ENCODE measurements at regions not wholly inside any gene's neighbourhood (a gene's known extent, or its start where the extent isn't known, plus 50 kb on each side); places are given as distances from the start of the nearest gene placed in this dataset.
"Not testable (repeated sequence)": the region's sequence is repeated elsewhere in the genome, so short reads cannot be mapped to it uniquely, and the experiment has no call there.

DNA sequence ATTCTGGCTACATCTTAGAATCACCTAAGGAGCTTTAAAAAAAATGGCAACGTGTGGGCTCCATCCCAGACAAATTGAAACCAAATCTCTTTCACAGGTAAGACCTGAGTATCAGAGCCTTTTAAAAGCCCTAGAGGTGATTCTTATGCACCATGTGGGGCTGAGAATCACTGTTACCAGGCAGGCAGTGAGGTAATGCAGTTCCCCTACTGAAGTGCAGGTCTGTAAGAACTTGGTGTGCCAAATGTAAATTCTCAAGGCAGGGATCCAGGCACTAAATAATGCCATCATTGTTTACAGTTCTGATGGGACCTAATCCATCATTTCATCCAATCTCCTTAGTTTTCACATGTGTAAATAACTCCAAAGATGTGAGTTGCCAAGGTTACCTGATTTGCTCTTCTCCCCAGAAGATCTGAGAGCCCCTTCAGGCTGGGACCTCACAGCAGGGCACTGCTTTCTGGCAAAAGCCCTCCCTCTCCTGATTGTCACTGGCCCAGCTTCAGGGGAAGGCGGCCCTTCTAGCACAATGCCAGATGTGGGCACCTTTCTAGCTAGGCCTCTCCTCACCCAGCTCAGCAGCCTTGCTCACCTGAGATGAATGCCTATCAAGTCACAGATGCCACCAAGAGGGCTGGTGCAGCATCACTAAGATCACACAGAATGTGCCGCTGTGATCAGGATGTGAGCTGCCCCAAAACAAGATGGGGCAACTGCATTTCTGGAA lies 73.6 kb upstream of the RGPD5 start:
- no peaks in the 10 kb centered on the region for H3K36me3 Mint-ChIP-seq
- H3K9me3 Mint-ChIP-seq: peaks cover 5 to 14% of the 10 kb centered on the region in 2 donors
- ATAC-seq (replicated peaks): no peak
- no peak overlapping the region for H3K27ac Mint-ChIP-seq
- no peak for DNase-seq
- no peak overlapping the region for H3K4me3 Mint-ChIP-seq
- H3K27me3 Mint-ChIP-seq: peaks cover 10 to 20% of the 10 kb centered on the region in 2 donors
- no peaks in the 10 kb centered on the region for H3K4me1 Mint-ChIP-seq

- H3K4me1 Mint-ChIP-seq: no peaks in the 10 kb centered on the region
- no peaks in the 10 kb centered on the region for H3K36me3 Mint-ChIP-seq
- peaks cover 5 to 14% of the 10 kb centered on the region in 2 donors for H3K9me3 Mint-ChIP-seq
- H3K4me3 Mint-ChIP-seq: no peak overlapping the region
- peaks cover 10 to 17% of the 10 kb centered on the region in 2 donors for H3K27me3 Mint-ChIP-seq
- no peak for ATAC-seq (replicated peaks)
- no peak overlapping the region for H3K27ac Mint-ChIP-seq
- no peak for DNase-seq
Observed at GRCh38 chr2:109721135-109721534, 73.0 kb upstream of the RGPD5 start.

DNA sequence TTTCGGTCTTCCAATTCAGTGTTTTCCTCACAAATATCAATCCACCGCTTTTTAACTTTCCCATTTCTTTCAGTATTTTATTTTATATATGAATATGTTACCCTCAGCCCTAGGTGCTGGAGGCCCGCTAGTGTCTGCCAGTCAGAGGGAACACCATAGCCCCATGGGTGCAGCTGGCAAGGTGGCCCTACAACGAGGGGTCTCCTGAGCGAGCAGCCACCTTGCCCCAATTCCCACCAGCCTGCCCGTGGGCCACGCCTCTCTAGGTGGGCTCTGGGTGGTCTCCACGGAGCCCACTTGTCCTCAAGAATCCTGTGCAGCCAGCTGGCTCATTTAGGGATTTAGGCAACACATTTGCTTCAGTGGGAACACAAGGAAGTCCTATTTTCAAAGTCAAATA lies 72.5 kb upstream of the RGPD5 start:
- ATAC-seq (replicated peaks) (no peak), DNase-seq (no peak)
- peaks cover 5 to 14% of the 10 kb centered on the region in 2 donors for H3K9me3 Mint-ChIP-seq
- H3K4me1 Mint-ChIP-seq: no peaks in the 10 kb centered on the region
- H3K27ac Mint-ChIP-seq: no peak overlapping the region
- peaks cover 15 to 22% of the 10 kb centered on the region in 2 donors for H3K27me3 Mint-ChIP-seq
- H3K4me3 Mint-ChIP-seq: no peak overlapping the region
- no peaks in the 10 kb centered on the region for H3K36me3 Mint-ChIP-seq

GRCh38 chr2:109722026-109722425 lies 72.1 kb upstream of the RGPD5 start:
- Mint-ChIP-seq H3K36me3 (no peaks in the 10 kb centered on the region), H3K27me3 (peaks cover 19 to 24% of the 10 kb centered on the region in 2 donors), H3K4me3 (no peak overlapping the region), H3K4me1 (no peaks in the 10 kb centered on the region), H3K27ac (no peak overlapping the region), H3K9me3 (peaks cover 5 to 14% of the 10 kb centered on the region in 2 donors)
- ATAC-seq (replicated peaks) (no peak), DNase-seq (no peak)

DNA sequence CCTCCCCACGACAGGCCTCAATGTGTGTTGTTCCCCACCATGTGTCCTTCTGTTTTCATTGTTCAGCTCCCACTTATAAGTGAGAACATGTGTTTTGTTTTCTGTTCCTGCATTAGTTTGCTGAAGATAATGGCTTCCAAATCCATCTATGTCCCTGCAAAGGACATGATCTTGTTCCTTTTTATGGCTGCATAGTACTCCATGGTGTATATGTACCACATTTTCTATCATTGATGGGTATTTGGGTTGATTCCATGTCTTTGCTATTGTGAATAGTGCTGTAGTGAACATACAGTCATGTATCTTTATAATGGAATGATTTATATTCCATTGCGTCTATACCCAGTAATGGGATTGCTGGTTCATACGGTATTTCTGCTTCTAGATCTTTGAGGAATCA lies 71.5 kb upstream of the RGPD5 start:
- H3K36me3 Mint-ChIP-seq; H3K4me3 Mint-ChIP-seq; H3K27ac Mint-ChIP-seq; H3K4me1 Mint-ChIP-seq; DNase-seq; ATAC-seq (replicated peaks): not testable (repeated sequence)
- Mint-ChIP-seq H3K27me3 (peaks cover 19 to 24% of the 10 kb centered on the region in 2 donors), H3K9me3 (peaks cover 5 to 14% of the 10 kb centered on the region in 2 donors)

DNA sequence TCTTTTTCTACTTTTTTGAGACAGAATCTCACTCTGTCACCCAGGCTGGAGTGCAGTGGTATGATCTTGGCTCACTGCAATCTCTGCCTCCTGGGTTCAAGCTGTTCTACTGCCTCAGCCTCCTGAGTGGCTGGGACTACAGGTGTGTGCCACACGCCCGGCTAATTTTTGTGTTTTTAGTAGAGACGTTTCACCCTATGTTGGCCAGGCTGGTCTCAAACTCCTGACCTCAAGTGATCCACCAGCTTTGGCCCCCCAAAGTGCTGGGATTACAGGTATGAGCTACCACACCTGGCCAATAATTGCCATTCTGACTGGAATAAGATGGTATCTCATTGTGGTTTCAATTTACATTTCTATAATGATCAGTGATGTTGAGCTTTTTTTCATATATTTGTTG lies 71.0 kb upstream of the RGPD5 start:
- H3K4me3 Mint-ChIP-seq: not testable (repeated sequence)

GRCh38 chr2:109724533-109725460 lies 69.3 kb upstream of the RGPD5 start:
- no peaks in the 10 kb centered on the region for H3K36me3 Mint-ChIP-seq
- H3K4me1 Mint-ChIP-seq: no peaks in the 10 kb centered on the region
- peaks cover 3 to 14% of the 10 kb centered on the region in 2 donors for H3K9me3 Mint-ChIP-seq
- H3K4me3 Mint-ChIP-seq: no peak overlapping the region
- DNase-seq: no peak
- no peak for ATAC-seq (replicated peaks)
- peaks cover 16 to 19% of the 10 kb centered on the region in 2 donors for H3K27me3 Mint-ChIP-seq
- H3K27ac Mint-ChIP-seq: no peak overlapping the region

More for the DNA sequence above, 71.0 kb upstream of the RGPD5 start:
- not testable (repeated sequence) for ATAC-seq (replicated peaks); H3K4me1 Mint-ChIP-seq; H3K27ac Mint-ChIP-seq; DNase-seq; H3K36me3 Mint-ChIP-seq
- H3K9me3 Mint-ChIP-seq: peaks cover 4 to 13% of the 10 kb centered on the region in 2 donors
- peaks cover 19% of the 10 kb centered on the region in 2 donors for H3K27me3 Mint-ChIP-seq

GRCh38 chr2:109726379-109727270 lies 67.5 kb upstream of the RGPD5 start:
- Mint-ChIP-seq H3K27me3 (peaks cover 19 to 20% of the 10 kb centered on the region in 2 donors), H3K4me3 (no peak overlapping the region), H3K27ac (no peak overlapping the region), H3K36me3 (no peaks in the 10 kb centered on the region), H3K4me1 (no peaks in the 10 kb centered on the region), H3K9me3 (peaks cover 5 to 16% of the 10 kb centered on the region in 2 donors)
- DNase-seq (no peak), ATAC-seq (replicated peaks) (no peak)

GRCh38 chr2:109727929-109728447 lies 66.1 kb upstream of the RGPD5 start:
- ATAC-seq (replicated peaks) (no peak), DNase-seq (no peak)
- Mint-ChIP-seq H3K27ac (no peak overlapping the region), H3K27me3 (peaks cover 14 to 22% of the 10 kb centered on the region in 2 donors), H3K4me1 (no peaks in the 10 kb centered on the region), H3K9me3 (peaks cover 5 to 11% of the 10 kb centered on the region in 2 donors), H3K36me3 (no peaks in the 10 kb centered on the region), H3K4me3 (no peak overlapping the region)

DNA sequence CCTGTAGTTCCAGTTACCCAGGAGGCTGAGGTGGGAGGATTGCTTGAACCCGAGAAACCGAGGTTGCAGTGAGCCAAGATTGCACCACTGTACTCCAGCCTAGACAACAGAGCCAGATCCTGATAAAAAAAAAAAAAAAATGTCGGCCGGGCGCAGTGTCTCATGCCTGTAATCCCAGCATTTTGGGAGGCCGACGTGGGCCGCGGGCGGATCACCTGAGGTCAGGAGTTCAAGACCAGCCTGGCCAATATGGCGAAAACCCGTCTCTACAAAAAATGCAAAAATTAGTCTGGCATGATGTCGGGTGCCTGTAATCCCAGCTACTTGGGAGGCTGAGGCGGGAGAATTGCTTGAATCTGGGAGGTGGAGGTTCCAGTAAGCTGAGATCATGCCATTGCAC lies 60.4 kb upstream of the RGPD5 start:
- peaks cover 3 to 33% of the 10 kb centered on the region in 2 donors for H3K27me3 Mint-ChIP-seq
- H3K4me1 Mint-ChIP-seq; H3K4me3 Mint-ChIP-seq; ATAC-seq (replicated peaks); H3K9me3 Mint-ChIP-seq; H3K27ac Mint-ChIP-seq; H3K36me3 Mint-ChIP-seq; DNase-seq: not testable (repeated sequence)

DNA sequence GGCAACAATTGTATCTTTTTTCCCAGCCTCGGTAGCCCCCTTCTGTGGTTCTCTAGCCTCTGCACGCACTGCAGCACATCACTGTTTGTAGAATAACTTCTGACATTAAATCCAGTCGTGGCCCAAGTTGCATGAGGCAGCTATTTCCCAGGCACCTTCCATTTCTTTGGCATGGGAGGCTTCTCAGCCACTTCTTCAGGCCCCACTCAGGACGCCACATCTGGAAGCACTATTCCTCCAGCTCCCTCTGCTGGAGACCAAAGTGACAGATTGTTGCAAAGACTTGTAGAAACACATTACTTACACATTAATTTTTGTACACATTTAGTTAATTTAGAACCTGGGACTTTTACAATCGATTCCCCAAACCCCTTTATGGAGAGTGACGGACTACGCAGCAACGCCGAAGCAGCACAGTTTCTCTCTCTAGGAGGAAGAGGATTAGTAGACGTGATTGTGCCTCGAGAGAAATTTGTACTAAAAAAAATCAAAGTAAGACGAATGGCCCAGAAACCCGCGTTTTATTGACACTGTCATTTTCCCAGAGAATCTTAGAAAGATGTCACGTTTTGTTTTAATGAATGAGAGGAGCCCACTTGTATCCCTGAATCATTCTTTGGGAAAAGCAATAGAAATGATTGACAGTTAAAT lies 57.8 kb upstream of the RGPD5 start:
- Mint-ChIP-seq H3K27ac (no peak overlapping the region), H3K27me3 (peaks cover 3 to 28% of the 10 kb centered on the region in 2 donors)
- no peak for ATAC-seq (replicated peaks)

More for the DNA sequence above, 57.8 kb upstream of the RGPD5 start:
- Mint-ChIP-seq H3K4me1 (no peaks in the 10 kb centered on the region), H3K4me3 (no peak overlapping the region), H3K9me3 (peaks cover 0 to 2% of the 10 kb centered on the region in 2 donors), H3K36me3 (no peaks in the 10 kb centered on the region)
- DNase-seq: no peak
